Body of pancreas (tissue), 4 donors: ENCODE measurements at regions not wholly inside any gene's neighbourhood (a gene's known extent, or its start where the extent isn't known, plus 50 kb on each side); places are given as distances from the start of the nearest gene placed in this dataset.

Source experiments
- CTCF ChIP-seq, 7 experiments: fragments of 450-650 bp in 4 of 7; fragments of 200-600 bp in 3 of 7; sonication (generic) in 3 of 7; IDR thresholded peaks; one replicate each; pipeline ENCODE4 v1.5.1; 2016 to 2019; ENCODE audit warnings: antibody characterized with exemption in 7 of 7
- POLR2A ChIP-seq, 3 donors: fragments of 450-650 bp; IDR thresholded peaks; one replicate each; pipeline ENCODE4 v1.6.1; 2016; ENCODE audit warnings: antibody characterized with exemption in 3 of 3, mild to moderate bottlenecking in 2 of 3

- TF ChIP-seq CTCF (IDR thresholded peaks at IDR 0.05) (no peak), POLR2A (IDR thresholded peaks at IDR 0.05) (no peak)
These were observed 124.6 kb downstream of the EDN3 start for GRCh38 chr20:59424976-59425375.
